Tibial nerve (tissue), 4 donors: ENCODE measurements at regions not wholly inside any gene's neighbourhood (a gene's known extent, or its start where the extent isn't known, plus 50 kb on each side); places are given as distances from the start of the nearest gene placed in this dataset. TPM values are rescaled to one million over a fixed set of nuclear protein-coding genes. Genes with fewer than 3 reads are reported as not detected.

ENCODE experiments used
- DNase-seq, 2 donors: peaks; one replicate each; pipeline ENCODE4 v3.0.0-alpha.2; 2019; ENCODE audit warnings: low spot score in 2 of 2
- H3K27ac ChIP-seq, 4 donors: fragments of 200-600 bp; sonication (generic) in 3 of 4; one replicate each; pipeline ENCODE4 v1.5.1; 2017 to 2019; ENCODE audit warnings: mild to moderate bottlenecking in 1 of 4
- H3K27me3 ChIP-seq, 2 donors: fragments of 200-600 bp; sonication (generic) in 1 of 2; one replicate each; pipeline versions ENCODE4 v1.5.1 to v1.6.0; 2017 to 2019
- H3K36me3 ChIP-seq, 3 donors: fragments of 200-600 bp; sonication (generic); one replicate each; pipeline ENCODE4 v1.5.1; 2018 to 2019
- H3K4me1 ChIP-seq, 4 donors: fragments of 200-600 bp; sonication (generic) in 3 of 4; one replicate each; pipeline ENCODE4 v1.5.1; 2017 to 2019
- H3K4me3 ChIP-seq, 4 donors: fragments of 200-600 bp; sonication (generic) in 3 of 4; one replicate each; pipeline ENCODE4 v1.5.1; 2017 to 2019; ENCODE audit warnings: mild to moderate bottlenecking in 1 of 4, moderate library complexity in 1 of 4
- H3K9me3 ChIP-seq, 4 donors: fragments of 200-600 bp; sonication (generic) in 3 of 4; one replicate each; pipeline ENCODE4 v1.5.1; 2017 to 2019
- CTCF ChIP-seq, 5 experiments: fragments of 200-600 bp in 3 of 5; fragments of 450-650 bp in 2 of 5; sonication (generic) in 3 of 5; IDR thresholded peaks; one replicate each; pipeline ENCODE4 v1.5.1; 2016 to 2019; ENCODE audit warnings: antibody characterized with exemption in 5 of 5, mild to moderate bottlenecking in 3 of 5, moderate library complexity in 2 of 5
- EP300 ChIP-seq, 2 donors: sonication (generic); formaldehyde crosslinking; IDR thresholded peaks; one replicate each; pipeline ENCODE4 v1.6.1; 2017; ENCODE audit warnings: antibody characterized with exemption in 2 of 2, mild to moderate bottlenecking in 1 of 2
- POLR2A ChIP-seq, 2 donors: fragments of 450-650 bp; IDR thresholded peaks; one replicate each; pipeline ENCODE4 v1.6.1; 2017; ENCODE audit warnings: antibody characterized with exemption in 2 of 2, mild to moderate bottlenecking in 2 of 2, moderate library complexity in 2 of 2
- WGBS, 2 donors: methylation state at CpG; one replicate each; pipeline ENCODE4 v1.1.5; 2018; 5-methylcytosine and 5-hydroxymethylcytosine counted together
- small RNA-seq: library from RNA; depleted of rRNA; stranded (forward); fragments of <200 nt; gene quantifications from one replicate; pipeline ENCODE3, GENCODE V24; 2016

GRCh38 chr14:50056435-50056834, 59.9 kb downstream of the VCPKMT start:
- TF ChIP-seq CTCF (IDR thresholded peaks at IDR 0.05) (no peak), POLR2A (IDR thresholded peaks at IDR 0.05) (no peak), EP300 (IDR thresholded peaks at IDR 0.05) (no peak)
- no peaks in the 10 kb centered on the region for H3K36me3 ChIP-seq
- 75 to 76% methylated on average over 15 to 16 of the region's 16 CpGs for WGBS, 2 donors
- no peak overlapping the region for H3K4me3 ChIP-seq
- no peaks in the 10 kb centered on the region for H3K9me3 ChIP-seq
- no peaks in the 10 kb centered on the region for H3K27me3 ChIP-seq
- H3K4me1 ChIP-seq = peaks cover 0 to 15% (median 13%) of the 10 kb centered on the region in 4 donors
- DNase-seq = no peak
- no peak overlapping the region for H3K27ac ChIP-seq

- no peak for DNase-seq
- Histone ChIP-seq H3K9me3 (no peaks in the 10 kb centered on the region), H3K27me3 (no peaks in the 10 kb centered on the region), H3K4me1 (peaks cover 0 to 24% (median 22%) of the 10 kb centered on the region in 4 donors), H3K36me3 (no peaks in the 10 kb centered on the region), H3K27ac (no peak overlapping the region), H3K4me3 (no peak overlapping the region)
- WGBS, 2 donors = 79 to 86% methylated on average over 5 of the region's 5 CpGs
- TF ChIP-seq POLR2A (IDR thresholded peaks at IDR 0.05) (no peak), EP300 (IDR thresholded peaks at IDR 0.05) (no peak), CTCF (IDR thresholded peaks at IDR 0.05) (no peak)
Observed at GRCh38 chr14:50057331-50057730, 59.0 kb downstream of the VCPKMT start.

- 67 to 88% methylated on average over 1 of the region's 1 CpG for WGBS, 2 donors
- DNase-seq = no peak
- TF ChIP-seq CTCF (IDR thresholded peaks at IDR 0.05) (no peak), EP300 (IDR thresholded peaks at IDR 0.05) (no peak), POLR2A (IDR thresholded peaks at IDR 0.05) (no peak)
Observed at GRCh38 chr14:50058113-50058512, 58.3 kb downstream of the VCPKMT start.

More at GRCh38 chr14:50058113-50058512, 58.3 kb downstream of the VCPKMT start:
- no peak overlapping the region for H3K27ac ChIP-seq
- H3K27me3 ChIP-seq = no peaks in the 10 kb centered on the region
- no peaks in the 10 kb centered on the region for H3K36me3 ChIP-seq
- H3K4me1 ChIP-seq = peaks cover 0 to 26% (median 22%) of the 10 kb centered on the region in 4 donors
- no peak overlapping the region for H3K4me3 ChIP-seq
- no peaks in the 10 kb centered on the region for H3K9me3 ChIP-seq

Small RNAs in the stretch of these regions (small RNA-seq; reads per million reads assigned to genes)
- not detected for gene MIR6076
